ENCODE measurements at regions not wholly inside any gene's neighbourhood (a gene's known extent, or its start where the extent isn't known, plus 50 kb on each side); places are given as distances from the start of the nearest gene placed in this dataset.
"Not testable (repeated sequence)": the region's sequence is repeated elsewhere in the genome, so short reads cannot be mapped to it uniquely, and the experiment has no call there.

DNA sequence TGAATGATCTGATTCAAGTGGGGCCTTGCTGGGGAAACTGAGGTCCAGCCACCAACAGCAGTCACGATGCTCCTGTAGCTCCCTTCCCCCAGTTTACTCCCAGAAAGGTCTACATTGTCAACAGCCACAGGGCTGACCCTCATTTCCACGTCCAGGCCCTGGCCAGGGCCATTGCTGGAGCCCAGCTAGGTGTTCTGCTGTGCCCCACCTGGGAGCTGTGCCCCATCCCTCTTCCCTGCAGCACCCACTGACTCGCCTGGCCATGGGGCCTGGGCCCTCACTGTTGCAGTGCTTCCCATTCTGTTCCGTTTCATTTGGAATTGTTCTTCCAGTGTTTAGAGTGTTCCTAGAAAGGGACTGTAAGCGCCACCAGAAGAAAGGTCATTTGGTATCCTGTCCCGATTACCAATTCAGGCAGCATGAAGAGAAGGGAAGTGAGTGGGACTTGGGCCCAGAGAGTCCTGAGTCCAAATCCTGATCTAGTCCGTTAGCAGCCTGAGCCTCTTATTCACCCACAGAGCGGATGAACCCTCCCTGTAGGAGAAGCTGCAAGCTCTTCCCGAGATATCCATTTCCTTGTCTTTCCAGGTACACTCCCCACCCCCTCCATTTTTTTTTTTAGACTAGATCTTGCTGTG, 73.1 kb upstream of the HPCAL1 start:
- H3K9me3 Mint-ChIP-seq: peaks cover 8 to 10% of the 10 kb centered on the region in 2 donors
- DNase-seq (ENCODE audit: low spot score in 2 of 2) (peak in 1 of 2 donors; percentile 18), ATAC-seq (no peak)
- H3K36me3 Mint-ChIP-seq: no peaks in the 10 kb centered on the region
- H3K27ac Mint-ChIP-seq: no peak overlapping the region

DNA sequence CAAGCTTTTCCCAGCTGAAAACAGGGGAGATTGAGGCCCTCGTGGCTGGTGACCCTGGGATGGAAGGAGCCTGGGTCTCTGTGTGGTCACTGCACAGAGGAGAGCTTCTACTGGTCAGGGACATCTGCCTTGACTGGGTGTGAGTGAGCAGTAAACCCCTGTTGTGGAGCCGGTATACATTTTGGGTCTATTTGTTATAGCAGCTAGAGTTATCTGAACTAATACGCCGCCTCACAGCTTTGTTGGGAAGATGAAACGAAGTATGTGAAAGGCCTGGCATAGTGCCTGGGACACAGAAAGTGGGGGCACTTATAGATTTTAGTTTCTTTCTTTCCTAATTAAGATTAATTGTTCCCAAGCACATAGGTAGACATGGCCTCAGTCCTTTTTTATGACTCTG, 72.2 kb upstream of the HPCAL1 start:
- ATAC-seq: no peak
- DNase-seq (ENCODE audit: low spot score in 2 of 2): no peak
- Mint-ChIP-seq H3K27ac (peak overlapping the region in 1 of 2 donors; percentile 29), H3K9me3 (peaks cover 8 to 10% of the 10 kb centered on the region in 2 donors), H3K36me3 (no peaks in the 10 kb centered on the region)

DNA sequence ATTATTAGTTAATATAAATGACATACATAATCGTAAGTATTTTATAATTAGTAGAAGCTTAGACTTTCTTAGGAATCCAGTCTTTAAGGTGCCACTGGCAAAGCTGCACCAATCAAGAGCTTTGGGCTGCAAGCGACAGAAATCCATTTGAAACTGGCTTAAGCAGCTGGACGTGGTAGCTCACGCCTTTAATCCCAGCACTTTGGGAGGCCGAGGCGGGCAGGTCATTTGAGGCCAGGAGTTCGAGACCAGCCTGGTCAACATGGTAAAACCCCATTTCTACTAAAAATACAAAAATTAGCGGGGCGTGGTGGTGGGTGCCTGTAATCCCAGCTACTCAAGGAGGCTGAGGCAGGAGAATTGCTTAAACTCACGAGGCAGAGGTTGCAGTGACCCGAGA, 71.8 kb upstream of the HPCAL1 start:
- not testable (repeated sequence) for ATAC-seq; H3K36me3 Mint-ChIP-seq; H3K9me3 Mint-ChIP-seq; DNase-seq (ENCODE audit: low spot score in 2 of 2); H3K27ac Mint-ChIP-seq

DNA sequence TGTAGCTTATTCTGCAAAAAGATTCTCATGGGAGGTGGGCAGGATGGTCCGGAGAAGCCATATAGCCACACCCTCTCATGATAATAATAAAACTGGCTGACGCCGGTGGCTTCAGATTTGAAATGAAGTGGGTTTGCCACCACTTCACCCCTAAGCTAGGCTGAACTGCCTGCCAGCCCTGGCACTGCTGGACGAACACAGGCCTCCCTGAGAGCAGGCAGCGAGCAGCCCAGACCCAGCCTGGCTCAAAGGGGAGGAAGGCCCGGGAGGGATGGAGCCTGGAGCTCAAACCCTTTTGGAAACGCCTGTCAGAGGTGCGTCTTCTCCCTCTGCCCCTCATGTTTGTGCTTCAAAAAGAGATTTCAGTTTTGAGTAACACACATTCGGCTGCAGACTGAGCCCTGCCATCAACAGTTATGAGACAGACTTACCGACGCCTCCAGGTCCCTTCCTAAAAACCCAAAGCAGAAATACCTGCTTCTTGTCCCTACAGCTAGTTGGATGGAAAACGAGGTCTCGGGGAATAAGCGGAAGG, 71.1 kb upstream of the HPCAL1 start:
- Mint-ChIP-seq H3K27ac (no peak overlapping the region), H3K9me3 (peaks cover 8 to 10% of the 10 kb centered on the region in 2 donors), H3K36me3 (no peaks in the 10 kb centered on the region)
- DNase-seq (ENCODE audit: low spot score in 2 of 2) (no peak), ATAC-seq (no peak)

DNA sequence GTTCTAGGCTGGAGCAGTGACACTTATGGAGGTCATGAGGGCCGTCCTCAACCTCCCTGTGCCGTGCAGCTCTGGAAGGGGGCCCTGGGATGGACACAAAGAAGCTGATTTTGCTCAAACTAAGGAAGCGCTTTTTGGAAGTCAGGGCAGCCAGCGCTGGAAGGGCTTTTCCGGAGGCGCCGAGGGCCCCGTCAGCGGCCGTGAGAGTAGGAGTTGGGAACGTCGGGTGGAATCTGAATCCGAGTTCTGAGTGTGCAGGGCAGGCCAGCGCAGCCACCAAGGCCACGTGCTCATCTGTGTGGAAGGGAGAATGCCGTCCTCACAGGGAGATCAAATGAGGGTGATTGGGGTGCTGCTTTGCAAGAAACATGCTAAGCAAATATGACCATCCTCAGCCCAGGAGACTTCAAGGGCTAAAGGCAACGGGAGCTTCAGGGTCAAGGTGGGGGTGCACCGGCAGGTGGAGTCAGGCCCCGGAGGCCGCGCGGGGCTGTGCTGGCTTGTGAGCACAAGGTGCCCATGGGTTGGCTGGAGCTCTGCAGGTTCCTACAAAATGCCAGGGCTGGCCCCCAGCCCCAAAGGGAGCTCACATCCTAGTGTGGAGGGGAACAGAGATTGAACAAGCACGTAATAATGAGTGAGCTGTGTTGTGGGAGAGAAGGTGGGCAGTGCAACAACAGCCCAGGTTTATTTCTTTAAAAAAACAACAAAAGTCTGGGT, 70.4 kb upstream of the HPCAL1 start:
- H3K27ac Mint-ChIP-seq: peak overlapping the region in 1 of 2 donors; percentile 9
- DNase-seq (ENCODE audit: low spot score in 2 of 2) (no peak), ATAC-seq (no peak)
- H3K36me3 Mint-ChIP-seq: no peaks in the 10 kb centered on the region
- peaks cover 8 to 10% of the 10 kb centered on the region in 2 donors for H3K9me3 Mint-ChIP-seq

DNA sequence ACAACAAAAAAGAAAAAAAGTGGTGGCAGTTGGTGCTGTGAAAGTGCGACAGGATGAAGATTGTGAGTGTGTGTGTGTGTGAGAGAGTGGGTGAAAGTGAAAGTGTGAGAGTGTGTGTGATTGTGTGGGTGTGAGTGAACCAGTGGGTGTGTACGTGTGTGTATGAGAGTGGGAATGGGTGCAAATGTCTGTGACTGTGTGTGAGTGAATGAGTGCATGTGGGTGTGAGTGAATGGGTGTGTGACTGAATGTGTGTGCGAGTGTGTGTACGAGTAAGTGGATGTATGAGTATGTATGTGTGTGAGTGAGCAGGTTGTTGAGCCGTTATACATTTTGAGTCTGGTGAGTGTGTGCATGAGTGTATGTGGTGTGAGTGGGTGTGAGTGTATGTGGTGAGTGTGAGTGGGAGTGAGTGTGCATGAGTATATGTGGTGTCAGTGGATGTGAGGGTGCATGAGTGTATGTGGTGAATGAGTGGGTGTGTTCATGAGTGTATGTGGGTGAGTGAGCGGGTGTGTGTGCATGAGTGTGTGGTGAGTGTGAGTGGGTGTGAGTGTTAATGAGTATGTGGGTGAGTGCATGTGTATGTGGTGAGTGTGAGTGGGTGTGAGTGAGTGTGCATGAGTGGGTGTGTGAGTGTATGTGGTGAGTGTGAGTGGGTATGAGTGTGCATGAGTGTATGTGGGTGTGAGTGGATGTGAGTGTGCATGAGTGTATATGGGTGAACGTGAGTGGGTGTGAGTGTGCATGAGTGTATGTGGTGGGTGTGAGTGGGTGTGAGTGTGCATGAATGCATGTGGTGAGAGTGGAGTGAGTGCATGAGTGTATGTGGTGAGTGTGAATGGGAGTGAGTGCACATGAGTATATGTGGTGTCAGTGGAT, 69.3 kb upstream of the HPCAL1 start:
- ATAC-seq: peak; percentile 4 to 27
- Mint-ChIP-seq H3K9me3 (peaks cover 8 to 10% of the 10 kb centered on the region in 2 donors), H3K27ac (peak overlapping the region in 1 of 2 donors; percentile 44), H3K36me3 (no peaks in the 10 kb centered on the region)
- no peak for DNase-seq (ENCODE audit: low spot score in 2 of 2)

DNA sequence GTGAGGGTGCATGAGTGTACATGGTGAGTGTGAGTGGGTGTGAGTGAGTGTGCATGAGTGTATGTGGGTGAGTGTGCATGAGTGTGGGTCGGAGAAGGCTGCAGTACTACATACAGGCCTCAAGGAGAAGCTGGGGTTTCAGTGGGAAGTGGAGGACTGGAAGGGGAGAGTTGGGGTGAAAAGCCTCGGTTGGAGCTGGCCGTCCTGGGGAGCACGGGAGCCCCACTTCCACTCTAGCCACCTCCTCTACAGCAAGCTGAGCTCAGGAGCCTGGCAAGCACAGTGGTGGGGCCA, 68.7 kb upstream of the HPCAL1 start:
- DNase-seq (ENCODE audit: low spot score in 2 of 2) (no peak), ATAC-seq (peak in 1 of 2 donors; percentile 23)
- H3K27ac Mint-ChIP-seq: no peak overlapping the region
- no peaks in the 10 kb centered on the region for H3K36me3 Mint-ChIP-seq
- peaks cover 8 to 10% of the 10 kb centered on the region in 2 donors for H3K9me3 Mint-ChIP-seq

DNA sequence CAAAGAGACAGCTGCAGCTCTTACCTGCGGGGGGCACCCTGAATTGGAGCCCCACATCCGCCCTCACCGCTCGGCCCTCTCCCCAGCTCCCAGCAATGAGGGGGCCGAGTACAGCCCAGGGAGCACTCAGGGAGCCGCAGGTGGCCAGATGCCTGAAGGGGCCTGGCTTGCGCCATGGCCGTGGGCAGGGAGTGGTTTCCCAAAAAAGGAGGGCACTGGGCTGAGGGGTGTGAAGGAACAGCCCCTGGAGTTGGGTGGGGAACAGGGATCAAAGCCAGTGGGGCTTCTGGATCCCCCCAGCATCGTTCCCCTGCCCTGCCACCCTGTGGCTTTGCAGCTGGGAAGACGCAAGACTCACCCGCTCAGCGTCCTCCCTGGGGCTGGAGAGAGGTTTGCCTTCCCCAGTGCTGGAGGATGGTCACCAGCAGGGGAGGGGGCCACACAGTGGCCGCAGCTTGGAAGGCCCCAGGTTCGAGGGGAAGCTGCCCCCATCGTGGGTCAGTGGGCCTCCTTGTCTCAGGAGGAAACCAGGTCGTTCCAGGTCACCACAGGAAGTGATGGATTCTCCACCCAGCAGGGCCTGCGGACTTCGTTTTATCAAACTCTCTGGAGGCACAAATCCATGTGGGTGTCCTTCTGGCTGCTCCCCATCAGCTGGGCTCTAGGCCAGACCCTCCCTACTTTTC, 68.2 kb upstream of the HPCAL1 start:
- no peak overlapping the region for H3K27ac Mint-ChIP-seq
- no peaks in the 10 kb centered on the region for H3K36me3 Mint-ChIP-seq
- DNase-seq (ENCODE audit: low spot score in 2 of 2) (no peak), ATAC-seq (peak; percentile 14 to 15)
- peaks cover 8 to 10% of the 10 kb centered on the region in 2 donors for H3K9me3 Mint-ChIP-seq

DNA sequence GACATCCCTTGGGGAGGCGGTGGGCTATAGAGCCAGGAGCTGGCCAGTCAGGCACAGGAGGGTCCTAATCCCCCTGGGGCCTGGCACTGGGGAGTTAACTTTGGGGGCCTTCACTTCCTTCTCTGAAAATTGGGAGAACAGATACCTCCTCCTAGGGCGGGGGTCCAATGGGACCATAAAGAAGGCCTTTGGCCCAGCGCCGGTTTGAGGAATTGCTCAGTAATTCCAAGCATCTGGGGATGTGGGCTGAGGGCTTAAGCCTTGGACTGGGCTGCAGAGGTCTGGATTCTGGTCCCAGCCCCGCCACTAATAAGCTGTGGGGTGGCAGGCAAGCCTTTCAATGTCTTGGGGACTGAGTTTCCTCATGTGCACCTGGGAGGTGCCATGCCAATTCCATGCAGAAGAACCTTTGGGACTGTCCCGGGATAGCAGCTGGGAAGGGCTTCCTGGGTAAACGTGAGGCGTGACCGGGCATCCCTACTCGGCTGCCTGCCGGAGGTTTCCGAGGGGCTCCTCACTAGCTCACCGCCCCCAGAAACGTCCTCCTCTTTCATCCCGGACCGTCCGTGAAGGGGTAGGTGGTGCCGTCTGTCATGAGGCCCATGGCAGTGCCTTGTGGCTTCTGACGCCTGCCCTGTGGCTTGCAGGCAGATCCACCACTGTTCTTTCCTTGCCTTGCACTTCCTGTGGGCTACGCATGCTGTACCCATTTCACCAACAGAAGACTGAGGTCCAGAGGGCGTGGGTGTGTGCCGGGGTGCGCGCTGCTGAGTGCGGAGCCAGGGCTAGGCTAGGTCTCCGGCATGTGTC, 67.4 kb upstream of the HPCAL1 start:
- Mint-ChIP-seq H3K27ac (no peak overlapping the region), H3K36me3 (no peaks in the 10 kb centered on the region), H3K9me3 (peaks cover 8 to 10% of the 10 kb centered on the region in 2 donors)
- no peak for DNase-seq (ENCODE audit: low spot score in 2 of 2)
- ATAC-seq: no peak

DNA sequence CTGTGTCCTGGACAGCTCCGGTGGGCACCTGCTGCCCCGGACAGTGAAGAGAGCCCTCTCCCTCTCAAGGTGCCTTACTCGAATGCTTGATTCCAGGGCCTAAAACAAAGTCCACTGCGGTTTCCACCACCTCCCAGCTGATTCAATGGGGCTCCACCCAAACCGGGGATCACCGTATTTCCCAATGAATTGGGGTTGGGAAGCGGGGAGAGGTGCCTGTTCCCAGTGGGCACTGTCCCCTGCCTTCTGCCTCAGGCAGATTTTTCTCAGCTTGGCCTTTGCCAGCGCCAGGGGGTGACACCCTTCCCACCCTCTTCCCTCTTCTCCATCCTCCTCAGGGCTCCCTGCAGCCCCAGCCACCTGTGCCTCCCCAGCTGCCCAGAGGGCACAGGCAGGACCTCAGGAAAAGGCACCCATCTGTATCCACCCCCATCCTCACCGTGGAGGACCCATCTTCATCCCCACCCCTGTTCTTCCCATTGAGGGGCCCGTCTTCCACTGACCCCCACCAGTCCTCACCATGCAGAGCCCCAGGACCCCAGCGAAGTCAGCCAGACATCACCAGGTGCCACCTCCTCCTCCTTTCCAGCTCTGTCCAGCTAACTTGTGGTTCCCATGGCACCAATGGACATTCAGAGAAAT, 66.7 kb upstream of the HPCAL1 start:
- no peak for ATAC-seq
- Mint-ChIP-seq H3K36me3 (no peaks in the 10 kb centered on the region), H3K9me3 (peaks cover 8 to 10% of the 10 kb centered on the region in 2 donors)

DNA sequence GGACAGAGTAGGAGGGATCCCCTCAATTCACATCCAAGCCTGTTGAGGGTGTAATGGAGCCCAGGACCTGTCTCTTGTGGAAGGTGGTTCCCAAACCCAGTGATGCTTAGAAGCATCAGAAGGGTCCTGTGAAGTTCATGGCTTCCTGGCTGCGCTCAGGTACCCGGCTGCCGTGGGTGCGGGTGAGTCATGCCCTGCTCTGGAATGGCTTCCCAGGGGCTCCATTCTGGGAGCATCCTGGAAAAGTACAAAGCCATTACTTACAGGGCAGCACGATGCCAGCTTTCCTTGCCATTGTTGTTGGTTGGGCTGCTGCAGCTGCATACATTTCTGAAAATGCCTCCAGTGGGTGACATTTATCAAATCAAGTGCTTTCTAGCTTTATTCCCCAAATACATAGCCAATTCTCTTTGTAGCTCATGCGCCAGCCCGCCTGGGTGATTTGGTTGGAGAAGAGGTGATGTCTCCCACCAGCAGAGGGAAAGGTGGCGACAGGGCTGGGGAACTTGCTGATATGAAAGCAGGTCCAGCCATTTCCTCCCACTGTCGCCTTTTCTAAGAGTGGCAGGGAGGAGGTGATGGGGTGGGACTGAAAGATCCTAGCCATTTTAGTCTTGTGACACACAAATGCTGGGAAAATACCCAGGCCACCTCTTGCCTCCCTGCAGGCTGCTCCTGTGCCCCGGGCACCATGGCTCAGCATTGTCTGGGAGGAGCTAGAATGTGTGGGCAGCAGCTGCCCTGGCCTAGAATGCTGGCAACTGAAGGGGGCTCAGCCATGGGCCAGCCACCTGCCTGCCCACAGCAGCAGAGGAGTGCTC, 65.9 kb upstream of the HPCAL1 start:
- ATAC-seq: no peak
- no peaks in the 10 kb centered on the region for H3K36me3 Mint-ChIP-seq

More for the DNA sequence above, 66.7 kb upstream of the HPCAL1 start:
- H3K27ac Mint-ChIP-seq: no peak overlapping the region
- DNase-seq (ENCODE audit: low spot score in 2 of 2): no peak

DNA sequence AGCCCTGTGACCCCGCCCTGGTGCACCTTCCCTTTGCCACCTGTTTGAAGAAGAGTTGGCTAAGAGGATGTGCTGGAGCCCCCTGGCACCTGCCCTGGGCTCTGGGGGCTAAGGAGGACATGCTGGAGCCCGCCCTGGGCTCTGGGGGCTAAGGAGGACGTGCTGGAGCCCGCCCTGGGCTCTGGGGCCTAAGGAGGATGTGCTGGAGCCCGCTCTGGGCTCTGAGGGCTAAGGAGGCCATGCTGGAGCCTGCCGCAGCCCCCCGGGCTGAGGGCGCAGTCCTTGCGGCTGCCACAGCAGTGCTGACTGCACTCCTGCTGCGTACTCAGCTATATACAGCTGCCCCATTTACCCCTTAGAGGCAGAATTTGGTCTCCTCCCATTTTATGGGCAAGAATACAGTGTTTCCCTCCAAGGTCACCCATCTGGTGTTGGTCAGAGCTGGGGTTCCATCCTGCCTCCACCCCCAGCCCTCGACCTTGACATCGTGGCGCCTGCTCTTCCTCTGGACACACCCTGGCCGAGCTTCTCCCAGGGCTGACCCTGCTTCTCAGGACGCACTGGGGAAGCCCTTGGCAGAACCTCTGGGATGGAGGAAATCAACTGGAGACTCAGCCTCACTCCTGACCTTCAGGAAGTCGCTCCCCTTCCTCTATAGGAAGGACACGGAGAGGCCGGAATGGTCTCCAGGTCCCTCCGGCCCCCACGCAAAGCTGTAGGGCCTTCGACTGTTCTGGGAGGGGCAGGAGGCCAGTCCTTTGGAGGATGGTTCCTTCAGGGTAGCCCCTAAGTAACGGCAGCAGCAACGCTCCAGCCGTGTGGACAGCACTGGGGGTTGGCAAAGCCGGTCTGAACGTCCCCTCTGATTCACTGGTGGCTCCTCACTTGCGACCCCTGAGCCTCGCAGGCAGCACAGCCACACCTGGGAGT, 65.0 kb upstream of the HPCAL1 start:
- Mint-ChIP-seq H3K9me3 (peaks cover 8 to 10% of the 10 kb centered on the region in 2 donors), H3K36me3 (no peaks in the 10 kb centered on the region), H3K27ac (no peak overlapping the region)
- DNase-seq (ENCODE audit: low spot score in 2 of 2) (no peak), ATAC-seq (no peak)

More for the DNA sequence above, 65.9 kb upstream of the HPCAL1 start:
- H3K27ac Mint-ChIP-seq: no peak overlapping the region
- no peak for DNase-seq (ENCODE audit: low spot score in 2 of 2)
- peaks cover 8 to 10% of the 10 kb centered on the region in 2 donors for H3K9me3 Mint-ChIP-seq

DNA sequence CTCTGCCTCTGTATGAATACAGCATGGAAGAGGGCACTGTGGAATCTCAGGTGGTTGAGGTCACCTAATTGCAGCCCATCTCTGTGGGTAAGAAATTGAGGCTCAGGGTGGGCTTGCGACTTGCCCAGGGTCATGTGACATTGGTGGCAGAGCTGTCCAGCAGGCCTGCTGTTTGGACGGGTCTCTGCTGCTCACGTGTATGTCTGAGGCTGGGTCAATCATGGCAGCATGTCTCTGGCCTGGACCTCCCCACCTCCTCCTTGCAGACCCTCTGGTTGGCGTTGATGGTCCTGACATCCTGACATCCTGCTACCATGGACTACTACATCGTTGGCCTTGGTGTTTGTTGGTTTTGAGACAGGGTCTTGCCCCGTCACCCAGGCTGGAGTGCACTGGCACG, 64.3 kb upstream of the HPCAL1 start:
- ATAC-seq (no peak), DNase-seq (ENCODE audit: low spot score in 2 of 2) (no peak)
- H3K27ac Mint-ChIP-seq: no peak overlapping the region
- H3K36me3 Mint-ChIP-seq: no peaks in the 10 kb centered on the region
- H3K9me3 Mint-ChIP-seq: peaks cover 3 to 4% of the 10 kb centered on the region in 2 donors

DNA sequence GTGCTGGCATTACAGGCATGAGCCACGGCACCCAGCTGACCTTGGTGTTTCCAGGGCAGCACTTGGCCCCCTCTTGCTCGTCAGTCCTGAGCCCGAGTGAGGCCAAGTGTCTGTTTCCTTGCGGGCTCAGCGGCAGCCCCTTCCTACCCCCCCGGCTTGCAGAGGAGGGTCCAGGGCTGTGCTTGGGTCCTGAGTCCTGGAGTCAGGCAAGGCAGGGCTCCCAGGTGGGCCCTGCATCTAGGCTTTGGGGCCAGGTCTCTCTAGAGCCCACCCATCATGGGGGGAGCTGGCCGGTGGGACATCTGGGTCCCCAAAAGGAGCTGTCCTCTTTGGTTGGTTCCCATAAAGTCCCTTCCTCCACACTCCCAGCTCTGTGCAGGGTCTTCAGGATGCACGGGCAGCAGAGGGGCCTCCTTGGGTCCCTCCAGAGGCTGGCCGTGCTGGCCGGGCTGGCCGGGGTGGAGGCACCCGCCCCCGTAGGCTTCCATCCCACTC, 63.7 kb upstream of the HPCAL1 start:
- ATAC-seq (no peak), DNase-seq (ENCODE audit: low spot score in 2 of 2) (no peak)
- Mint-ChIP-seq H3K9me3 (no peaks in the 10 kb centered on the region), H3K36me3 (no peaks in the 10 kb centered on the region), H3K27ac (no peak overlapping the region)

Data from activated naive CD4-positive, alpha-beta T cell treated with anti-CD3 and anti-CD28 coated beads, Interleukin-2, amount 50 U/mL, for 72 hours (primary cell).